ENCODE measurements at regions not wholly inside any gene's neighbourhood (a gene's known extent, or its start where the extent isn't known, plus 50 kb on each side); places are given as distances from the start of the nearest gene placed in this dataset.
"Not testable (repeated sequence)": the region's sequence is repeated elsewhere in the genome, so short reads cannot be mapped to it uniquely, and the experiment has no call there.

- TF ChIP-seq POLR2AphosphoS5 (IDR thresholded peaks at IDR 0.05; ENCODE audit: borderline replicate concordance, low read depth, low read length); EZH2 (IDR thresholded peaks at IDR 0.05): not testable (repeated sequence)
These were observed 177.6 kb downstream of the NPIPB11 start for GRCh38 chr16:29228664-29229611.
